GM12873 (cell line): ENCODE measurements at regions not wholly inside any gene's neighbourhood (a gene's known extent, or its start where the extent isn't known, plus 50 kb on each side); places are given as distances from the start of the nearest gene placed in this dataset.

ENCODE experiments used
- TF ChIP-seq, protein P1 (sequence below): IDR thresholded peaks from 2 replicates; pipeline ENCODE4 v1.5.1; 2012; ENCODE audit warnings: low read depth, mild to moderate bottlenecking, moderate library complexity, low read length, control low read depth; ENCODE audit not compliant: insufficient read depth; ENCODE audit errors: missing control alignments

DNA sequence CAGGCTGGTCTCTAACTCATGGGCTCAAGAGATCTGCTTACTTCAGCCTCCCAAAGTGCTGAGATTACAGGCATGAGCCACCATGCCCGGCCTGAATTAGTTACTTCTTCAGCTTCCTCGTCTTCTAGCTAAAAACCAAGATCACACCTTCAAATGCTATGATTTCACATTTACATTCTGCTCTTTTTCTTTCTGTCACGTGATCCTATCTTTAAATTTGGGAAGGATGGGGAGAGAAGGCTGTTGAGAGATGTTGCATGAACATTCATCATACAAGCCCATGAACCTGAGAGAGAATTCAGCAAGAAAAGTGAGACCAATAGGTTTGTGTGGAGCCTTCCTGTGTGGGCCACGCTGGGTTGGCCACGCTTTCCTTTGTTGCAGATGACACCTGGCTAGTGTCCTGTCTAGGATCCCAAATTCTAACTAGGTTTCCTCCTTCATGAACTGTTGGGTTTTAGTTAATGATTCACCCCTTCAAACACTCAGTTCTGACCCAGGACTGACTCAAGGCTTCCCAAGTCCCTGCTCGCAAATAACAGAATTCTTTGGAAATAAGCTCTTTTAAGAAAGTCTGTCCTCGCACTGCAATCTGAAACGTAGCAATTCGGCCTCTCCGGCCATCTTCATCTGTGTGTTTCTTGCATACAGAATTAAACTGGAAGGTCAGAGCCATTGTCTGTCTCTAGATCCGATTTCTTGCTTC lies 57.3 kb upstream of the CREB1 start:
- TF ChIP-seq, protein P1, sequence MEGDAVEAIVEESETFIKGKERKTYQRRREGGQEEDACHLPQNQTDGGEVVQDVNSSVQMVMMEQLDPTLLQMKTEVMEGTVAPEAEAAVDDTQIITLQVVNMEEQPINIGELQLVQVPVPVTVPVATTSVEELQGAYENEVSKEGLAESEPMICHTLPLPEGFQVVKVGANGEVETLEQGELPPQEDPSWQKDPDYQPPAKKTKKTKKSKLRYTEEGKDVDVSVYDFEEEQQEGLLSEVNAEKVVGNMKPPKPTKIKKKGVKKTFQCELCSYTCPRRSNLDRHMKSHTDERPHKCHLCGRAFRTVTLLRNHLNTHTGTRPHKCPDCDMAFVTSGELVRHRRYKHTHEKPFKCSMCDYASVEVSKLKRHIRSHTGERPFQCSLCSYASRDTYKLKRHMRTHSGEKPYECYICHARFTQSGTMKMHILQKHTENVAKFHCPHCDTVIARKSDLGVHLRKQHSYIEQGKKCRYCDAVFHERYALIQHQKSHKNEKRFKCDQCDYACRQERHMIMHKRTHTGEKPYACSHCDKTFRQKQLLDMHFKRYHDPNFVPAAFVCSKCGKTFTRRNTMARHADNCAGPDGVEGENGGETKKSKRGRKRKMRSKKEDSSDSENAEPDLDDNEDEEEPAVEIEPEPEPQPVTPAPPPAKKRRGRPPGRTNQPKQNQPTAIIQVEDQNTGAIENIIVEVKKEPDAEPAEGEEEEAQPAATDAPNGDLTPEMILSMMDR: no peak

GRCh38 chr2:207473049-207473930 lies 56.5 kb upstream of the CREB1 start:
- TF ChIP-seq, protein P1: peak; percentile 64

- TF ChIP-seq, protein P1: no peak
Measured at GRCh38 chr2:207473931-207474235, 55.9 kb upstream of the CREB1 start.

DNA sequence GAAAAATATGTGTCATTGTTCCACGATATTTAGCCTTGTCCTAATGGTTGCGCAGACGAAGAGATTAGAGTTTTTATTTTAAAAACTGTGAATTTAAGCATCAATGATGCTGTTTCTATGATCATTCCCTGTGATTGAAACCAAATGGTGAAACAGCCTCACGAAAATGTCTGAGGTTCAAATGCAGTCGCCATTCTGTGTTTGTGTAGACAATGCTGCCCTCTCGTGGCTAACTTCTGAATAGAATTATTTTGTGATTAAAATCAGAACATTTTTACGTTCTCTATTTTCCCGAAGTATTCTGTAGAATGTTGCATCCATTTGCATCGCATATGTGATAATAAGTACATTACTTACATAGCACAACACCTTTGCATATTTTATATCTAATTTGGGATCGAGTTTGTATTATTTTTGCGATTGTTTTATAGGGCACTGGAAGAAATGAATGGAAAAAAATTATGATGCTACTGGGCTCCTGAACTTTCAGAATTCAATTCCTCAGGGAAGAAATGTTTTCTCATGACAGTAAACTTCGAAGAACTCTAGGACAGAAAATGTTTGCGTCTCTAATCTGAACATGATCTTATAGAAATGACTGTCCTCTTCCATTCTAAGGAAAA lies 54.8 kb upstream of the CREB1 start:
- TF ChIP-seq, protein P1: peak; percentile 58

DNA sequence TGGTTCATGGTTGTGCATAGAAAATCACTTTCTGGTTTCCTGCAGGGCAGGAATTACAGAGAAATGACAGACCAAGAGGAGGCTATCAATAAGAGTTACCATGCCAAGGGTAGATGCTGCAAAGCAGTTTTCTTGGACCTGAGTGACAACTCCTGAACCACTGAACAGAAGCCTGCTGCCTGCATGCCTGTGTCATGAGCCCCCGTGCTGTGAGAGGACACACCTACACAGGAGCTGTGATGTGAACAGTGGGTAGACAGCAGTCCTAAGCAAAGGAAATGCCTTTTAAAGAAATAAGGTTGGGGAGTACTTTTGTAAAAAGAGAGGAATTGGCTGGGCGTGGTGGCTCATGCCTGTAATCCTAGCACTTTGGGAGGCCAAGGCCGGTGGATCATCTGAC lies 54.2 kb upstream of the CREB1 start:
- TF ChIP-seq, protein P1: no peak

GRCh38 chr2:207477896-207478295 lies 51.9 kb upstream of the CREB1 start:
- TF ChIP-seq, protein P1: no peak

DNA sequence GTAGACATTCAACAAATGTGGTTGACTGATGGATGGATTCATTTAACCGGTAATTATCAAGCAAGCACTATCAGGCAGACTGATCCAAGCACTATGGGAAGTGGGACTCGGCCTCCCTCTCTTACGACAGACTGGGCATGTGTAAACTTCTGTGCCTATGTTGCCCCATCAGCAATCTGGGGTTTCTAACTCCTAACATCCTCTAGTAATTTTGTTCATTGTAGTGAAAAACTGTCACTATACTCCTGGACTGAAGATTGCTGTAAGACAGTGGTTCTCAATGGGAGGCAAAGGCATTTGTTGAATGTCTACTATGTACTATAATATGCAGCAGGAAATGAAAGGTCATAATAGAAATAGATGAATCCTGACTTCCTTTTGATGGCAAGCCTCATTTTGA lies 51.2 kb upstream of the CREB1 start:
- TF ChIP-seq, protein P1: no peak
